Neural cell (in vitro differentiated cells): ENCODE measurements at regions not wholly inside any gene's neighbourhood (a gene's known extent, or its start where the extent isn't known, plus 50 kb on each side); places are given as distances from the start of the nearest gene placed in this dataset.

Experiments
- H2AFZ ChIP-seq: fragments of 200-600, 300-800 bp; sonication (generic), shearing (Covaris generic); 2 replicates; pipeline ENCODE4 v1.6.0; 2014; ENCODE audit warnings: low read depth, mild to moderate bottlenecking, antibody characterized with exemption, low read length, moderate library complexity
- H3F3A ChIP-seq: fragments of 200-600 bp; shearing (Covaris generic); 2 replicates; pipeline ENCODE4 v1.6.1; 2016; ENCODE audit warnings: mild to moderate bottlenecking, moderate library complexity, mixed read lengths, antibody characterized with exemption, low read length; ENCODE audit not compliant: insufficient read depth, poor library complexity, severe bottlenecking
- H3K27ac ChIP-seq: fragments of 200-600, 300-800 bp; sonication (generic), shearing (Covaris generic); 2 replicates; pipeline ENCODE4 v1.5.1; 2014; ENCODE audit warnings: mild to moderate bottlenecking, low read length, moderate library complexity
- H3K27me3 ChIP-seq: fragments of 300-800, 200-600 bp; sonication (generic), shearing (Covaris generic); 2 replicates; pipeline ENCODE4 v1.6.0; 2014; ENCODE audit warnings: mild to moderate bottlenecking, low read depth, low read length, moderate library complexity; ENCODE audit not compliant: insufficient read depth
- H3K36me3 ChIP-seq: fragments of 300-800, 200-600 bp; sonication (generic), shearing (Covaris generic); 2 replicates; pipeline ENCODE4 v1.5.1; 2014; ENCODE audit warnings: mild to moderate bottlenecking, antibody characterized with exemption, low read length, moderate library complexity; ENCODE audit not compliant: insufficient read depth
- H3K4me2 ChIP-seq: fragments of 300-800, 200-600 bp; sonication (generic), shearing (Covaris generic); 2 replicates; pipeline ENCODE4 v1.6.0; 2014; ENCODE audit warnings: mild to moderate bottlenecking, low read length
- H3K4me3 ChIP-seq: fragments of 300-800, 200-600 bp; sonication (generic), shearing (Covaris generic); 2 replicates; pipeline ENCODE4 v1.5.1; 2014; ENCODE audit warnings: mild to moderate bottlenecking, low read length, moderate library complexity
- H3K79me2 ChIP-seq: fragments of 200-600 bp; shearing (Covaris generic); replicated peaks from 2 replicates; pipeline ENCODE4 v1.6.0; 2014; ENCODE audit warnings: mild to moderate bottlenecking, low read length, moderate library complexity; ENCODE audit not compliant: insufficient read depth
- H3K9ac ChIP-seq: fragments of 300-800, 200-600 bp; sonication (generic), shearing (Covaris generic); 2 replicates; pipeline ENCODE4 v1.6.1; 2016; ENCODE audit warnings: mild to moderate bottlenecking, low read length, mixed read lengths
- H3K9me2 ChIP-seq: fragments of 200-600 bp; shearing (Covaris generic); 2 replicates; pipeline ENCODE4 v1.6.1; 2016; ENCODE audit warnings: mild to moderate bottlenecking, low read length, mixed read lengths; ENCODE audit not compliant: insufficient read depth
- H3K9me3 ChIP-seq: fragments of 200-600, 300-800 bp; sonication (generic), shearing (Covaris generic); 2 replicates; pipeline ENCODE4 v1.6.1; 2016; ENCODE audit warnings: mild to moderate bottlenecking, mixed run types, low read length, moderate library complexity, mixed read lengths
- H4K20me1 ChIP-seq: fragments of 200-600 bp; shearing (Covaris generic); 2 replicates; pipeline ENCODE4 v1.6.1; 2016; ENCODE audit warnings: mild to moderate bottlenecking, mixed run types; ENCODE audit not compliant: insufficient read depth
- EP300 ChIP-seq: fragments of 450-650 bp; conservative IDR thresholded peaks from 2 replicates; pipeline ENCODE4 v1.6.1; 2014; ENCODE audit warnings: antibody characterized with exemption, mild to moderate bottlenecking, moderate library complexity; ENCODE audit not compliant: poor library complexity, severe bottlenecking
- EZH2 ChIP-seq: fragments of 200-600, 300-800 bp; shearing (Covaris generic), sonication (generic); IDR thresholded peaks from 2 replicates; pipeline ENCODE4 v1.6.1; 2014; ENCODE audit warnings: antibody characterized with exemption, low read length, borderline replicate concordance, mild to moderate bottlenecking; ENCODE audit not compliant: insufficient read depth, poor library complexity, severe bottlenecking
- MXI1 ChIP-seq: fragments of 450-650 bp; conservative IDR thresholded peaks from 2 replicates; pipeline ENCODE4 v1.6.1; 2014; ENCODE audit warnings: antibody characterized with exemption, mild to moderate bottlenecking; ENCODE audit not compliant: poor library complexity, severe bottlenecking
- POLR2AphosphoS5 ChIP-seq: IDR thresholded peaks from 2 replicates; pipeline ENCODE4 v1.6.1; 2012
- RAD21 ChIP-seq: fragments of 450-650 bp; conservative IDR thresholded peaks from 2 replicates; pipeline ENCODE4 v1.6.1; 2014; ENCODE audit warnings: antibody characterized with exemption, mild to moderate bottlenecking, moderate library complexity
- REST ChIP-seq: IDR thresholded peaks from 2 replicates; pipeline ENCODE4 v1.6.1; 2012; ENCODE audit warnings: borderline replicate concordance
- SMC3 ChIP-seq: fragments of 450-650 bp; conservative IDR thresholded peaks from 2 replicates; pipeline ENCODE4 v1.6.1; 2014; ENCODE audit warnings: antibody characterized with exemption, mild to moderate bottlenecking, moderate library complexity; ENCODE audit not compliant: poor library complexity
- TAF1 ChIP-seq: IDR thresholded peaks from 2 replicates; pipeline ENCODE4 v1.6.1; 2012; ENCODE audit warnings: low read depth
- TF ChIP-seq, protein P1 (sequence below): fragments of 450-650 bp; IDR thresholded peaks from 2 replicates; pipeline ENCODE4 v1.5.1; 2014; ENCODE audit warnings: antibody characterized with exemption, mild to moderate bottlenecking, moderate library complexity; ENCODE audit not compliant: poor library complexity, severe bottlenecking

DNA sequence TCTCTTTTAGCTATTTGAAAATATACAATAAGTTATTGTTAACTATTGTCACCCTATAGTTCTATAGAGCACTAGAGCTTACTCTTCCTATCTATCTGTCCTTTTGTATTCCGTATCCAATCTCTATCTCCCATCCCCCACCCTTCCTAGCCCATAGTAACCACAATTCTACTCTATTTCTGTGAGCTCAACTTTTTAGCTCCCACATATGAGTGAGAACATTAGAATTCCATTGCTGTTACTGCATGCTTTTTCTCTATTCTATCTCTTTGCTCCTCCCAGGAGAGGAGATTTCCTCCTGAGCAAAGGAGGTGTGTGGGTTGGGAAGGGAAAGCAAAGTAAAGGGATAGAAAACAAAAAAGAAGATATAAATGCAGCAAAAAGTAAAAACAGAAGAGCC, 105.6 kb upstream of the SLC4A7 start:
- H3K36me3 ChIP-seq: no peaks in the 10 kb centered on the region
- no peaks in the 10 kb centered on the region for H3F3A ChIP-seq
- no peaks in the 10 kb centered on the region for H3K79me2 ChIP-seq
- no peak overlapping the region for H2AFZ ChIP-seq
- H3K9ac ChIP-seq: no peak overlapping the region
- H3K27ac ChIP-seq: no peak overlapping the region
- no peaks in the 10 kb centered on the region for H3K9me2 ChIP-seq
- H3K4me3 ChIP-seq: no peak overlapping the region
- no peaks in the 10 kb centered on the region for H3K9me3 ChIP-seq
- H3K27me3 ChIP-seq: no peaks in the 10 kb centered on the region
- no peak overlapping the region for H3K4me2 ChIP-seq
- no peak for TF ChIP-seq RAD21
- no peak for TF ChIP-seq EP300
- TF ChIP-seq, protein P1, sequence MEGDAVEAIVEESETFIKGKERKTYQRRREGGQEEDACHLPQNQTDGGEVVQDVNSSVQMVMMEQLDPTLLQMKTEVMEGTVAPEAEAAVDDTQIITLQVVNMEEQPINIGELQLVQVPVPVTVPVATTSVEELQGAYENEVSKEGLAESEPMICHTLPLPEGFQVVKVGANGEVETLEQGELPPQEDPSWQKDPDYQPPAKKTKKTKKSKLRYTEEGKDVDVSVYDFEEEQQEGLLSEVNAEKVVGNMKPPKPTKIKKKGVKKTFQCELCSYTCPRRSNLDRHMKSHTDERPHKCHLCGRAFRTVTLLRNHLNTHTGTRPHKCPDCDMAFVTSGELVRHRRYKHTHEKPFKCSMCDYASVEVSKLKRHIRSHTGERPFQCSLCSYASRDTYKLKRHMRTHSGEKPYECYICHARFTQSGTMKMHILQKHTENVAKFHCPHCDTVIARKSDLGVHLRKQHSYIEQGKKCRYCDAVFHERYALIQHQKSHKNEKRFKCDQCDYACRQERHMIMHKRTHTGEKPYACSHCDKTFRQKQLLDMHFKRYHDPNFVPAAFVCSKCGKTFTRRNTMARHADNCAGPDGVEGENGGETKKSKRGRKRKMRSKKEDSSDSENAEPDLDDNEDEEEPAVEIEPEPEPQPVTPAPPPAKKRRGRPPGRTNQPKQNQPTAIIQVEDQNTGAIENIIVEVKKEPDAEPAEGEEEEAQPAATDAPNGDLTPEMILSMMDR: no peak
- TF ChIP-seq EZH2: no peak
- TF ChIP-seq REST: no peak
- no peak for TF ChIP-seq POLR2AphosphoS5
- TF ChIP-seq MXI1: no peak
- no peak for TF ChIP-seq TAF1
- TF ChIP-seq SMC3: no peak
- H4K20me1 ChIP-seq: no peaks in the 10 kb centered on the region

GRCh38 chr3:27585429-27585828, 101.2 kb upstream of the SLC4A7 start:
- Histone ChIP-seq H3K27ac (no peak overlapping the region), H3K79me2 (no peaks in the 10 kb centered on the region), H3K4me2 (no peak overlapping the region), H3K9me2 (no peaks in the 10 kb centered on the region), H4K20me1 (no peaks in the 10 kb centered on the region), H3K27me3 (no peaks in the 10 kb centered on the region), H2AFZ (no peak overlapping the region), H3K4me3 (no peak overlapping the region), H3K9ac (no peak overlapping the region), H3K9me3 (no peaks in the 10 kb centered on the region), H3K36me3 (no peaks in the 10 kb centered on the region), H3F3A (no peaks in the 10 kb centered on the region)
- TF ChIP-seq RAD21 (no peak), POLR2AphosphoS5 (no peak)

GRCh38 chr3:27584874-27585273, 100.7 kb upstream of the SLC4A7 start:
- no peaks in the 10 kb centered on the region for H4K20me1 ChIP-seq
- H3K9ac ChIP-seq: no peak overlapping the region
- H2AFZ ChIP-seq: no peak overlapping the region
- no peaks in the 10 kb centered on the region for H3F3A ChIP-seq
- no peak overlapping the region for H3K4me2 ChIP-seq
- no peaks in the 10 kb centered on the region for H3K36me3 ChIP-seq
- H3K4me3 ChIP-seq: no peak overlapping the region
- no peak overlapping the region for H3K27ac ChIP-seq
- no peaks in the 10 kb centered on the region for H3K9me2 ChIP-seq
- H3K9me3 ChIP-seq: no peaks in the 10 kb centered on the region
- TF ChIP-seq POLR2AphosphoS5 (no peak), TAF1 (no peak), MXI1 (no peak), SMC3 (no peak), EZH2 (no peak), EP300 (no peak), RAD21 (no peak), REST (no peak)
- TF ChIP-seq, protein P1: no peak
- H3K27me3 ChIP-seq: no peaks in the 10 kb centered on the region
- no peaks in the 10 kb centered on the region for H3K79me2 ChIP-seq
